IMR-90 (cell line): ENCODE measurements at regions not wholly inside any gene's neighbourhood (a gene's known extent, or its start where the extent isn't known, plus 50 kb on each side); places are given as distances from the start of the nearest gene placed in this dataset.

ENCODE experiments used
- POLR2A ChIP-seq: IDR thresholded peaks from 2 replicates; pipeline ENCODE4 v1.6.1; 2012; ENCODE audit warnings: mild to moderate bottlenecking, low read depth, low read length
- RAD21 ChIP-seq: IDR thresholded peaks from 2 replicates; pipeline ENCODE4 v1.6.1; 2012; ENCODE audit warnings: low read length, improper control_type of control experiment
- TF ChIP-seq, protein P1 (sequence below): conservative IDR thresholded peaks from 2 replicates; pipeline ENCODE4 v1.5.1; 2012; ENCODE audit warnings: mild to moderate bottlenecking, low read depth, low read length, improper control_type of control experiment

DNA sequence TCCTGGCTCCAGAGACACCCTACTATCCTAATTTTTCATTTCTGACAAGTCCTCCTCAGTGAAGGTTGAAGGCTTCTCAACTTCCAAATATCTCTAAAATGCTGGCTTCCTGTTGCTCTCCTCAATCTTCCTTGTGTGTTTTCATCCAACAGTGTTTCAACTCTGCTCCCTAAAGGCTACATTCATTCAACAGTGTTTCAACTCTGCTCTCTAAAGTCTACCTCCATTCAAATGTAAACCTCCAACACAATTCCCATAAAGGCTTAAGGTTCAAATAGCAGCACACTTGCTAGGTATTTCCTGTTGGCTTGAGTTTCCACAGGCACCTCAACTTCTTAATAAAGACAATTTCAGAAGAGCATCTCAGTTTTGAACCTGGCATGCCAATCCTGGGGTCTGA, 164.8 kb downstream of the HINT1 start:
- TF ChIP-seq, protein P1, sequence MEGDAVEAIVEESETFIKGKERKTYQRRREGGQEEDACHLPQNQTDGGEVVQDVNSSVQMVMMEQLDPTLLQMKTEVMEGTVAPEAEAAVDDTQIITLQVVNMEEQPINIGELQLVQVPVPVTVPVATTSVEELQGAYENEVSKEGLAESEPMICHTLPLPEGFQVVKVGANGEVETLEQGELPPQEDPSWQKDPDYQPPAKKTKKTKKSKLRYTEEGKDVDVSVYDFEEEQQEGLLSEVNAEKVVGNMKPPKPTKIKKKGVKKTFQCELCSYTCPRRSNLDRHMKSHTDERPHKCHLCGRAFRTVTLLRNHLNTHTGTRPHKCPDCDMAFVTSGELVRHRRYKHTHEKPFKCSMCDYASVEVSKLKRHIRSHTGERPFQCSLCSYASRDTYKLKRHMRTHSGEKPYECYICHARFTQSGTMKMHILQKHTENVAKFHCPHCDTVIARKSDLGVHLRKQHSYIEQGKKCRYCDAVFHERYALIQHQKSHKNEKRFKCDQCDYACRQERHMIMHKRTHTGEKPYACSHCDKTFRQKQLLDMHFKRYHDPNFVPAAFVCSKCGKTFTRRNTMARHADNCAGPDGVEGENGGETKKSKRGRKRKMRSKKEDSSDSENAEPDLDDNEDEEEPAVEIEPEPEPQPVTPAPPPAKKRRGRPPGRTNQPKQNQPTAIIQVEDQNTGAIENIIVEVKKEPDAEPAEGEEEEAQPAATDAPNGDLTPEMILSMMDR, result no peak
- TF ChIP-seq POLR2A (no peak), RAD21 (no peak)
